HuH-7.5 (cell line): ENCODE measurements at regions not wholly inside any gene's neighbourhood (a gene's known extent, or its start where the extent isn't known, plus 50 kb on each side); places are given as distances from the start of the nearest gene placed in this dataset.
"Not testable (repeated sequence)": the region's sequence is repeated elsewhere in the genome, so short reads cannot be mapped to it uniquely, and the experiment has no call there.

Experiments
- DNase-seq: peaks from one replicate; pipeline ENCODE4 v3.0.0; 2011; ENCODE audit warnings: low spot score

DNA sequence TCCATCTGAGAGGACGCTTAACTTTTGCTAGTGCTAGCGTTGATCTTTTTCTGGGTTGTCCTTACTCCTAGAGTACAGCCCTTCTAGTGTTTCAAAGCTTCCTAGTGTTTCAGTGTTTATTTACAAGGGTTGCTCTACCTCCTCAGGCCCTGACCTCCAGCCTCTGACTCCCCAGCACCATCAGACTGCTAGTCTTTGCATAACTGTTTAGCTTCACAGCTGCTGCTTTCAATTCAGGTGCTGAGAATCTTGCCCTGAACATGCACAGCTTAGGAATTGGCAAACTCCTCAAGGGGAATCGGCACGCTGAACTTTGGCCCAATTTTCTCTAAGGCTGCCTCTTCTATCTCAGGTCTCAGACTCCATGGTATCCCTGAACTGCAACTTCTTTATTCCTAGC lies 52.9 kb downstream of the OR52B4 start:
- not testable (repeated sequence) for DNase-seq

DNA sequence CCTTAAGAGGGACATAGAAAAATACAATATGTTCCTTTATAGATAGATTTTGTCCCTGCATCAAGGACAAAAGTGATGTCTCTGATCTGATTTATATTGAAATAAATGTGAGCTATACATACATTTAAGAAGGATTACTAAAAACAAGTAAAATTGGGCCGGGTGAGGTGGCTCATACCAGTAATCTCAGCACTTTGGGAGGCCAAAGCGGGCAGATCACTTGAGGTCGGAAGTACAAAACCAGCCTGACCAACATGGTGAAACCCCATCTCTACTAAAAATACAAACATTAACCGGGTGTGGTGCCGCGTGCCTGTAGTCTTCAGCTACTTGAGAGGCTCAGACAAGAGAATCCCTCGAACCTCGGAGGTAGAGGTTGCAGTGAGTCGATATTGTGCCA lies 91.0 kb downstream of the OR52B4 start:
- not testable (repeated sequence) for DNase-seq

- not testable (repeated sequence) for DNase-seq
These were observed 117.1 kb downstream of the OR52B4 start for GRCh38 chr11:4251085-4251484.

DNA sequence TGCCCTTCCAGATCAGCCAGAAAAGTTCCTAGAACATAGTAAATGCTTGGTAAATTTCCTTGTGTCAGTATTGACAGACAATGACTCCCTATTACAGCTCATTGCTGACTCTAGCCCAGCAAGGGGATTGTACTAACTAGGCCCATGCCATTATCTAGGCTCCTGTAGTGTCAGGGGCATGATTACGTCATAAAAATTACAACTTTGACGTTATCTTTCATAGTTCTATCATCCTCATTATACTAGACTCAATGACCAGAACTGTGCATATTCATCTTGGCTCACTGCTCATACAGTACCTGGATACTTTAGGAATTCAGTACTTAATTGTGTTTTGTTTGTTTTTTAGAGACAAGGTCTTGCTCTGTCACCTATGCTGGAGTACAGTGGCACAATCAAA lies 118.7 kb downstream of the OR52B4 start:
- DNase-seq = not testable (repeated sequence)

- DNase-seq = not testable (repeated sequence)
These were observed 130.4 kb downstream of the OR52B4 start for GRCh38 chr11:4237771-4238170.

DNA sequence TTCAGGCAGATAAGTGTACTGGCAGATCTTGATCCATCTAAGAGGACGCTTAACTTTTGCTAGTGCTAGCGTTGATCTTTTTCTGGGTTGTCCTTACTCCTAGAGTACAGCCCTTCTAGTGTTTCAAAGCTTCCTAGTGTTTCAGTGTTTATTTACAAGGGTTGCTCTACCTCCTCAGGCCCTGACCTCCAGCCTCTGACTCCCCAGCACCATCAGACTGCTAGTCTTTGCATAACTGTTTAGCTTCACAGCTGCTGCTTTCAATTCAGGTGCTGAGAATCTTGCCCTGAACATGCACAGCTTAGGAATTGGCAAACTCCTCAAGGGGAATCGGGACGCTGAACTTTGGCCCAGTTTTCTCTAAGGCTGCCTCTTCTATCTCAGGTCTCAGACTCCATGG lies 124.3 kb downstream of the RRM1 start:
- DNase-seq = not testable (repeated sequence)

DNA sequence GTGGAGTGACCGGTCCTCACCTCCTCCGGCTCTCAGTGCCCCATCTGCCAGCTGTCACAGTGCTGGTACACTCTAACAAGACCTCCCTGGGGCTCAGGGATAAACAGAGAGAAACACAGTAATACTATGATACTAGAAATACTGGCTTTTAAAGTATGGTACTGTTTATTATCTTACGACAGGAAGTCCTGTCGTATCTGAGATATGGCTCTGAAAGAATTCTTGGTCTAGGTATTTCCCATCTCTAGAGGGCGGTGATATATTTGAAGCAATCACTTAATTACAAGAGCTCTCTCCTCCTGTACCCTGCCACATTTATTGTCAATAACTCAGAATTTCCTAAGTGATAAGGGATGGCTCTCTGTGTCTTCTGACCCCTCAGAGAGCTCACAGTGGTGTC lies 119.1 kb downstream of the RRM1 start:
- DNase-seq = no peak

DNA sequence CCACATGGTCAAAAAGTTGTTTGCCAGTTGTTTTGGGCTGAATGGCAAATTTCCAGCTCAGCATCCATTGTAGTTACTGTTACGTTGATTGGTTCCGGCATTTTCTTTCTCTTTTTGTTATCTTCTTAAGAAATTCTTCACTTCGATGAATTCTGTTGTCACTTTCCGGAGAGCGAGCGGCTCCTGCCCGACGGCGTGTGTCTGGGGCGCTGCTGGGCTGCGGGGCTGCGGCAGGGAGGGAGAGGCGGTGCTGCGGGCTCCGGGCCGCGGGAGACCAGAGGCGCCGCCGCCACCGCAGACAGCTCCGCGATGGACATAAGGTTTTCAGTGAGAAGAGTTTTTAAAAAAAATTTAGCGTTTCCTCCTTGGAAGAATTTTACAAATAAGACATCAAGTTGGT lies 117.4 kb downstream of the RRM1 start:
- no peak for DNase-seq

DNA sequence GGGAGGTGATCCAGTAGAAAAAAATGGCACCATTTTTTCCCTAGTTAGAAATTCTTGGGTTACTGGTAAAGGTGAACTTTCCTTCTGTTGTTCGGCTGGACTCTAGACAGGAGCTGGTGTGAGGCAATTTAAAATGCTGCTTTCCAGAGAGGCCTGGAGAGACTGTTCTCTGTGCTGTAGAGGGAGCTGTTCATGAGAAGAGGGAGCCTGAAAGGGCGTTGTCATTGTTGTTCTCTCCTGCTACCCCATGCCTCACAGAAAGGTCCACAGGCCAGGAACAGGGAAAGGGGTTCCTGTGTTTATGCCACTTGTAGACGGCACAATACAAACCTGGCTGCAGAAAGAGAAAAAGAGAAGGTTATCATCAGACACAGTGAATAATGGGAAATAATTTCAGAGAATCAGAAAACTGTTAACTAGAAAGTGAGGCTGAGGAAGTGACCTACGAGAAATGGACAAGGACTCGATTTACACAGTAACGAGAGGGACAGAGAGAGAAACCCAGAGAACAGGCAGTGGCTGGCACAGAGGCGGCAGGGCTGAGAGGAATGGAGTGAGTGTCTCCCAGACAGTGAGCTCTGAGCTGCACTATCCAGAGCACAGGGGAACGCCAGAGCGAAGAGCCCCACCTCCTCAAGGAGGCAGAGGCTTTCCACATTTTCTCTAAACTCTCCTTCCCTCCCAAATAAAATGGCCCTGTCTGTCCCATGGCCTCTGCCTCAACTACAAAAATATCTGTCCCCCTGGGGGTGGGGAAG lies 109.2 kb downstream of the RRM1 start:
- DNase-seq = peak; percentile 18

DNA sequence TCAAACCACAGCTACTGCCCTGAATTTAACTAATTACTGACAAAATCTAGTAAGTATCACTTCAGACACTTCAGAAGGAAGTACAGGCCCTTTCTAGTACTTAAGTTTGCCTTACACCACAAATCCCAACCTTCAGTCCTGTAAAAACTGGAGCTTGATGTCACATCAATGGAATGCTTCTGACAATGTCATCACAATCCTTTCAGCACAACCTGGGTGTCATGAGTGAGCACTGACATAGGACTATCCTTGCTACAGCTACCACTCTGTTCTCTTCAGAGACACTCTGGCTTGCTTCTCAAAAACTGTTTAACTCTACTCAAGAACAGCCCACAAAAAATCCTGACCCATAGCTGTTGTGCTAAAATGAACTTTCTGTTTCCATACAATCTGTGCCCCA lies 108.2 kb downstream of the RRM1 start:
- DNase-seq = no peak

GRCh38 chr11:4197112-4197511 lies 102.5 kb downstream of the RRM1 start:
- no peak for DNase-seq

DNA sequence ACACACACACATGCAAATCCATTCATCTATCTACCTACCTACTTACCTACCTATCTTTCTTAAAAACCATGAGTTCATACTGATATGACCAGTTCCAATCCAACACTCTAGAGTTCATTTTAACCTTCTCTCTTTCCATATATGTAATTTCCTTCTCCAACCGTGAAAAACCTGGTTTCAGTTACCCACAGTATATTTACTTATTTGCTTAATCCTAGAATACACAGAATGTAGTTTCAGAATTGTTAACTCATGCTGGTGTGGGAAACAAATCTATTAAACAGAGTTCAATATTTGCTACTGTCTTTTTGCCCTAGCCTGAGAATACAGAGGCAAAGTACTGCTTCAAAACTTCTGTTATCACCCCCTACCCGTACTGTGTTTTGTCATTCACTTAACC lies 101.3 kb downstream of the RRM1 start:
- no peak for DNase-seq

DNA sequence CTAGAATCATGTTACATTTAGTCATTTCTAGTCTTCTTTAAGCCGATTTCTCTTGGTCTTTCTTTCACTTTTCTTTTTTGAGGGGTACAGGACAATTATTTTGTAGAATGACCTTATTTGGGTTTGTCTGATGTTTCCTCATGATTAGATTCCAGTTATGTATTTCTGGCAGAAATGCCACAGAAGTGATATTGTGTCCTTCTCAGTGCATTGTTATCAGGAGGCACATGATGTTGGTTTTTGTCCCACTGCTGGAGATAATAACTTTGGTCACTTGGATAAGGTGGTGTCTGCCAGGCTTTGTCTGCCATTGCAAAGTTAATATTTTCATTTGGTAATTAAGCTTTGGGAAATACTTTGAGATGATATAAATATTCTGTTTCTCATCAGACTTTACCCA lies 100.3 kb downstream of the RRM1 start:
- no peak for DNase-seq

- no peak for DNase-seq
These were observed 96.5 kb downstream of the RRM1 start for GRCh38 chr11:4191031-4191571.

- no peak for DNase-seq
These were observed 95.9 kb downstream of the RRM1 start for GRCh38 chr11:4190519-4190918.

DNA sequence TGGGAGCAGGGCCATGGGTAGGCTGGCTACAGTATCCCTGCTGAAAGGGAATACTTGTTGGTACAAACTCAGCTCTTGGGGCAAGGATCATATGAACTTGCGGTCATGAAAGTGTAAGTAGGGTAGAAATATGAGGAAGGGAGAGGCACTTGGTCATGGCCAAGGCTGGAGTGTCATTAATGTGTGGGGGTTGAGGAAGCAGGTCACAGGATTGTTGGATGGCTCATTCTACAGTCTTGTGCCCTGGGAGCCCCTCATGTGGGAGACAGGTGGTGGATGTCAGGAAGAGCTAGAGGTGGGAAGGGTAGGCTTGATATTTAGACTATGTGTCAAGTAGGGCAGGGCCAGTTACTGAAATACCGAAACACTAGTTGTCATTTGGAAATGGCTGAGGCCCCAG lies 95.5 kb downstream of the RRM1 start:
- no peak for DNase-seq
